ENCODE measurements at regions not wholly inside any gene's neighbourhood (a gene's known extent, or its start where the extent isn't known, plus 50 kb on each side); places are given as distances from the start of the nearest gene placed in this dataset.

- TF ChIP-seq ATF2 (IDR thresholded peaks at IDR 0.05; ENCODE audit: low read length) (no peak), KDM1A (IDR thresholded peaks at IDR 0.05; ENCODE audit: borderline replicate concordance, low read length) (no peak), SRF (IDR thresholded peaks at IDR 0.05; ENCODE audit: low read depth, low read length) (no peak), SP4 (IDR thresholded peaks at IDR 0.05; ENCODE audit: low read length) (no peak), BACH1 (IDR thresholded peaks at IDR 0.05; ENCODE audit: low read length) (no peak), RAD21 (IDR thresholded peaks at IDR 0.05 in 1 of 2, conservative IDR thresholded peaks at IDR 0.05 in 1 of 2; ENCODE audit: low read depth in 2 of 2, low read length in 2 of 2) (no peak), CHD2 (IDR thresholded peaks at IDR 0.05; ENCODE audit: low read length) (no peak), SP2 (IDR thresholded peaks at IDR 0.05; ENCODE audit: low read length) (no peak)
Observed at GRCh38 chr1:55382806-55383305, 167.7 kb upstream of the USP24 start (continued).
